ENCODE measurements at regions not wholly inside any gene's neighbourhood (a gene's known extent, or its start where the extent isn't known, plus 50 kb on each side); places are given as distances from the start of the nearest gene placed in this dataset.

DNA sequence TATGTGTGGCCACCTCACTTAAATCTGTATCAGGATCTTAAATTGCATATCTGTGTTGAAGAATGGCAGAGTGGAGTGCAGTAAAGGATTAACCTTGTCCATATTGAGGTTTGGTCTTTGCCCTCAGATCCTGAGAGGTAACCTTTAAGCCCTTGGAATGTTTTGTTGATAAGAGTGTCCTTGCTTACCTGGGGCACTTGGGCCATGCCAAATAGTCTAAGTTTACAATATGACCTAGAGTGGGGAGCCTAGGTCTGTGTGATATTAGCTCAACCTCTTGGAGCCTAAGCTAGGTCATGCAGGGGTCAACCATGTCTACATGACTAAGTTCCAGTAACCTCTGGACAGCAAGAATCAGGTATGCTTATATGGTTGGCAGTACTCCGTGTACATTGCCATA, 792.5 kb downstream of the DIAPH3 start:
- TF ChIP-seq, protein P1, sequence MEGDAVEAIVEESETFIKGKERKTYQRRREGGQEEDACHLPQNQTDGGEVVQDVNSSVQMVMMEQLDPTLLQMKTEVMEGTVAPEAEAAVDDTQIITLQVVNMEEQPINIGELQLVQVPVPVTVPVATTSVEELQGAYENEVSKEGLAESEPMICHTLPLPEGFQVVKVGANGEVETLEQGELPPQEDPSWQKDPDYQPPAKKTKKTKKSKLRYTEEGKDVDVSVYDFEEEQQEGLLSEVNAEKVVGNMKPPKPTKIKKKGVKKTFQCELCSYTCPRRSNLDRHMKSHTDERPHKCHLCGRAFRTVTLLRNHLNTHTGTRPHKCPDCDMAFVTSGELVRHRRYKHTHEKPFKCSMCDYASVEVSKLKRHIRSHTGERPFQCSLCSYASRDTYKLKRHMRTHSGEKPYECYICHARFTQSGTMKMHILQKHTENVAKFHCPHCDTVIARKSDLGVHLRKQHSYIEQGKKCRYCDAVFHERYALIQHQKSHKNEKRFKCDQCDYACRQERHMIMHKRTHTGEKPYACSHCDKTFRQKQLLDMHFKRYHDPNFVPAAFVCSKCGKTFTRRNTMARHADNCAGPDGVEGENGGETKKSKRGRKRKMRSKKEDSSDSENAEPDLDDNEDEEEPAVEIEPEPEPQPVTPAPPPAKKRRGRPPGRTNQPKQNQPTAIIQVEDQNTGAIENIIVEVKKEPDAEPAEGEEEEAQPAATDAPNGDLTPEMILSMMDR (conservative IDR thresholded peaks at IDR 0.05; ENCODE audit: low read depth, low read length): no peak
- no peak overlapping the region for H3K4me2 ChIP-seq
- no peaks in the 10 kb centered on the region for H3K4me1 ChIP-seq (ENCODE audit: low read depth, poor library complexity, severe bottlenecking)
- H3K27me3 ChIP-seq (ENCODE audit: insufficient read depth, low read depth): no peaks in the 10 kb centered on the region
- no peaks in the 10 kb centered on the region for H3K79me2 ChIP-seq (ENCODE audit: insufficient read depth, low read depth)
- H2AFZ ChIP-seq (ENCODE audit: low read depth): no peak overlapping the region
- no peak overlapping the region for H3K9ac ChIP-seq
- no peak overlapping the region for H3K4me3 ChIP-seq (IDR thresholded peaks at IDR 0.05; ENCODE audit: insufficient read depth, low read depth, low read length)
- no peak overlapping the region for H3K27ac ChIP-seq
- no peaks in the 10 kb centered on the region for H4K20me1 ChIP-seq (ENCODE audit: insufficient read depth)
- H3K36me3 ChIP-seq (ENCODE audit: insufficient read depth): no peaks in the 10 kb centered on the region

- Histone ChIP-seq H3K27me3 (ENCODE audit: insufficient read depth, low read depth) (no peaks in the 10 kb centered on the region), H3K79me2 (ENCODE audit: insufficient read depth, low read depth) (no peaks in the 10 kb centered on the region), H3K9ac (no peak overlapping the region), H2AFZ (ENCODE audit: low read depth) (no peak overlapping the region), H4K20me1 (ENCODE audit: insufficient read depth) (no peaks in the 10 kb centered on the region), H3K4me1 (ENCODE audit: low read depth, poor library complexity, severe bottlenecking) (no peaks in the 10 kb centered on the region), H3K4me2 (no peak overlapping the region), H3K4me3 (IDR thresholded peaks at IDR 0.05; ENCODE audit: insufficient read depth, low read depth, low read length) (no peak overlapping the region), H3K36me3 (ENCODE audit: insufficient read depth) (no peaks in the 10 kb centered on the region), H3K27ac (no peak overlapping the region)
- TF ChIP-seq, protein P1 (conservative IDR thresholded peaks at IDR 0.05; ENCODE audit: low read depth, low read length): no peak
Observed at GRCh38 chr13:59373341-59373740, 790.4 kb downstream of the DIAPH3 start.

DNA sequence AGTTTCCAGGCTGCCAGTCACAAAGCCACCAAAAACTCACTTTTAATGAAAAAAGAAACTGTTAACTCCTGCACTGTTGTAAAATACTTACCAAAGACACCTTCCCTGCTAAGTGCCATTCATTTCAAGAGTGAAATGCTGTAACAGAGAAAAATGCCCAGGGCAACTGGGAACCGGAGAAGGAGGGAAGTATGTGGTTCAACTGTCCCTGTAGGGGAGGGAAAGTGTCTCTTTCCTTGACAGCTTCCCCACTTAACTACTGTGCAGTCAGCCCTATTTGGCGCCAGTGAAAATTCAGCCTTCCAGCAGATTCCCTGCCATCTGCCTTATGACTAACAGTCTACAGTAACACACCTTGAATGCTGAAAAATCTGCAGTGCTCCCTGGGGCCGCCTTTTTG, 789.0 kb downstream of the DIAPH3 start:
- H3K4me1 ChIP-seq (ENCODE audit: low read depth, poor library complexity, severe bottlenecking): no peaks in the 10 kb centered on the region
- TF ChIP-seq, protein P1 (conservative IDR thresholded peaks at IDR 0.05; ENCODE audit: low read depth, low read length): no peak
- no peaks in the 10 kb centered on the region for H4K20me1 ChIP-seq (ENCODE audit: insufficient read depth)
- H3K4me2 ChIP-seq: no peak overlapping the region
- H2AFZ ChIP-seq (ENCODE audit: low read depth): no peak overlapping the region
- H3K9ac ChIP-seq: no peak overlapping the region
- H3K4me3 ChIP-seq (IDR thresholded peaks at IDR 0.05; ENCODE audit: insufficient read depth, low read depth, low read length): no peak overlapping the region
- no peaks in the 10 kb centered on the region for H3K27me3 ChIP-seq (ENCODE audit: insufficient read depth, low read depth)
- no peak overlapping the region for H3K27ac ChIP-seq
- no peaks in the 10 kb centered on the region for H3K79me2 ChIP-seq (ENCODE audit: insufficient read depth, low read depth)
- H3K36me3 ChIP-seq (ENCODE audit: insufficient read depth): no peaks in the 10 kb centered on the region

DNA sequence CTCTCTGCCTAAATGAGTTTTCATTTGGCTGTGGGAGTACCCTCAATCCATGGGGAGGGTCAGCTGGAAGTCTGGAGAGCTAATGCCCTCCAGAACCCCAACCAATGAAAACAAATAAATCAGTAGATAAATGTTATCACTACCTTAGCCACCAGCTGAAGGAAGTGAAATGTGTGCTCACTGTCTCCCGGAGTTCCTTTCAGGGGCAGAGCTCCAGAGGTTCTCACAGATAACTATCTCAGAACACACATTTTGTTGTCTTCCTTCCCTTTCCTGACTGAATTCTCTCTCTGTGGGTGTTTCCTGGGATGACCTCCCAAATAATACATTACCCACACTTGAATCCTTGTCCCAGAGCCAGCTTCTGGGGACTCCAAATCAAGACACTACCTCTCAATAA, 779.6 kb downstream of the DIAPH3 start:
- Histone ChIP-seq H3K27ac (no peak overlapping the region), H3K4me3 (IDR thresholded peaks at IDR 0.05; ENCODE audit: insufficient read depth, low read depth, low read length) (no peak overlapping the region), H3K79me2 (ENCODE audit: insufficient read depth, low read depth) (no peaks in the 10 kb centered on the region), H3K4me2 (no peak overlapping the region), H3K27me3 (ENCODE audit: insufficient read depth, low read depth) (no peaks in the 10 kb centered on the region), H4K20me1 (ENCODE audit: insufficient read depth) (no peaks in the 10 kb centered on the region), H3K4me1 (ENCODE audit: low read depth, poor library complexity, severe bottlenecking) (no peaks in the 10 kb centered on the region), H3K9ac (no peak overlapping the region), H3K36me3 (ENCODE audit: insufficient read depth) (no peaks in the 10 kb centered on the region), H2AFZ (ENCODE audit: low read depth) (no peak overlapping the region)
- TF ChIP-seq, protein P1 (conservative IDR thresholded peaks at IDR 0.05; ENCODE audit: low read depth, low read length): no peak
